Upper lobe of left lung (tissue), 4 donors: ENCODE measurements at regions not wholly inside any gene's neighbourhood (a gene's known extent, or its start where the extent isn't known, plus 50 kb on each side); places are given as distances from the start of the nearest gene placed in this dataset.

Experiments
- CTCF ChIP-seq, 6 experiments: fragments of 450-650 bp in 4 of 6; fragments of 200-600 bp in 2 of 6; sonication (generic) in 2 of 6; IDR thresholded peaks; one replicate each; pipeline ENCODE4 v1.5.1; 2016 to 2019; ENCODE audit warnings: antibody characterized with exemption in 6 of 6
- POLR2AphosphoS5 ChIP-seq, 2 donors: sonication (generic); formaldehyde crosslinking; IDR thresholded peaks; one replicate each; pipeline ENCODE4 v1.5.1; 2017; ENCODE audit warnings: antibody characterized with exemption in 2 of 2

GRCh38 chr13:40288259-40288658, 378.2 kb downstream of the FOXO1 start:
- TF ChIP-seq CTCF (IDR thresholded peaks at IDR 0.05) (no peak), POLR2AphosphoS5 (IDR thresholded peaks at IDR 0.05) (no peak)
